Stimulated activated CD8-positive, alpha-beta memory T cell treated with anti-CD3 and anti-CD28 coated beads, Interleukin-12 subunit alpha, Interleukin-12 subunit beta, amount 100 ng/mL, for 4 hours (primary cell): ENCODE measurements at regions not wholly inside any gene's neighbourhood (a gene's known extent, or its start where the extent isn't known, plus 50 kb on each side); places are given as distances from the start of the nearest gene placed in this dataset.

Experiments used
- DNase-seq: peaks from one replicate; pipeline ENCODE4 v3.0.0-alpha.2; 2020; ENCODE audit warnings: low read depth

DNA sequence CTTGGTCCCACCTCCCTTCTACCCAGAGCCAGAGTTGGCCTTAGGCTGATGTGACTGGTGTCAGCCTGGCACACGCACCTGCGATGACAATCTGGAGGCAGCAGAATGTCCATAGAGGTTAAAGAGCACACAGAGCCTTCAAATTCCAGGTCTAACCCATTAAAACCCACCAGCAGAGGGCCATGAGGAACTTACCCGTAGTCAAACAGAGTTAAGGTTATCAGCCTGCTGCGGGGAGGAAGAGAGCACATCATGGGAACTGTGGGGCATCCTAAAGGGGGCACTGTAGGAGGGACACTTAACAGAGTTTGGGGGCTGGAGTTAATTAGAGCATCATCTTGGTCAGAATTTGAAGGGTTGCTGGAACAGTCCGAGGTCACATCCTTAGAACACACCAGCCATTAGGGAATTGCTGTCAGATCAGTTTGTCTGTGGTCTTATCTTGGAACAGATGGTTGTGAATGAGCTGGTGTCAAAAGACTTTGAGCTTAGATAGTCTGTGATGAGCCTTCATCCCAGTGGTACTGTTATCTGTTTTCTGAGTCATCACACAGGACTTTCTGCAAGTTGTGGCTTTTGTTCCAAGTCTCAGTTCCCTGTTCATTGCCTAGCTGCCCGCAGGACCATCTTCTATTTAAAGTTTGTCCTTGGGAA, 248.6 kb downstream of the LOXHD1 start:
- no peak for DNase-seq

GRCh38 chr18:46411191-46411828, 245.7 kb downstream of the LOXHD1 start:
- no peak for DNase-seq

DNA sequence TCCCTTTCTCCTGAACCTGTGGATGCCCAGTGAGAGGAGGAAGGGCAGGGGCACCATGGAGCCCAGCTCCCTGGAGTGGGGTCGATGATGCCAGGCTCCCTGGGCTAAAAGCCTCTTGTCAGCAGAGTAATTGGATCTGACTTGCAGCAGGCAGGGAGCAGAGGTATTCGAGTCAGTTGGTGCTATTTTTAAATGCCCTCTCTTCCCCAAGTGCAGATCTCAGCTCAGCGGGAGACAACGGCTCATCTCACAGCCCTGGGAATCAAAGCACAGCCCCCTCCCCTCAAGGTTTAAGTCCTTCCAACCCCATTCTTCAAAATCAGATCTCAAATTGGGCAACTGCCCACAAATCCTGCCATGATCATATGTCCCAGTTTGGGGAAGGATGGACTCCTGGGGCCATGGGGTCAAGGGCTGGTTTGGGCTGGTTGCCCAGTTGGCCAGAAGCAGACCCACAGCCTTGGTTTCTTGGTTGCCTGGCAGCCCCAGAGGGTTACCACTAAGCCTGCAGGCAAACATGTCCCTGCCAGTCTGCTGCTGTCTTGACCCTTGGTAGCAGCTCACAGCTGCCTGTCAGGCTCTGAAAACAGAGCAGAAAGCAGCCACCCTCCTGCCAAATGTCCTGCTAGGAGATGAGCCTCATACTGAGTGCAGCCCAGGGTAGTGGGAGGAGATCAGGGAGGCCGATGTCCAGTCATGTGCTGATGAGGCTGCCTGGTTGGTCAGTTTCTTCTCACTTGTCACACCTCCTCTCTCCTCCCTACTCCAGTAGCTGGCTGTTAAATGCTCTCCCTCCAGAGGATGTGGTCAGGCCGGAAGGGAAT, 244.9 kb downstream of the LOXHD1 start:
- no peak for DNase-seq

GRCh38 chr18:46412916-46413315, 244.1 kb downstream of the LOXHD1 start:
- no peak for DNase-seq

GRCh38 chr18:46413684-46414083, 243.3 kb downstream of the LOXHD1 start:
- DNase-seq, result no peak

GRCh38 chr18:46414863-46415262, 242.2 kb downstream of the LOXHD1 start:
- DNase-seq, result no peak

- no peak for DNase-seq
These were observed 241.3 kb downstream of the LOXHD1 start for GRCh38 chr18:46415532-46416252.

GRCh38 chr18:46416706-46417638, 240.0 kb downstream of the LOXHD1 start:
- DNase-seq, result no peak

DNA sequence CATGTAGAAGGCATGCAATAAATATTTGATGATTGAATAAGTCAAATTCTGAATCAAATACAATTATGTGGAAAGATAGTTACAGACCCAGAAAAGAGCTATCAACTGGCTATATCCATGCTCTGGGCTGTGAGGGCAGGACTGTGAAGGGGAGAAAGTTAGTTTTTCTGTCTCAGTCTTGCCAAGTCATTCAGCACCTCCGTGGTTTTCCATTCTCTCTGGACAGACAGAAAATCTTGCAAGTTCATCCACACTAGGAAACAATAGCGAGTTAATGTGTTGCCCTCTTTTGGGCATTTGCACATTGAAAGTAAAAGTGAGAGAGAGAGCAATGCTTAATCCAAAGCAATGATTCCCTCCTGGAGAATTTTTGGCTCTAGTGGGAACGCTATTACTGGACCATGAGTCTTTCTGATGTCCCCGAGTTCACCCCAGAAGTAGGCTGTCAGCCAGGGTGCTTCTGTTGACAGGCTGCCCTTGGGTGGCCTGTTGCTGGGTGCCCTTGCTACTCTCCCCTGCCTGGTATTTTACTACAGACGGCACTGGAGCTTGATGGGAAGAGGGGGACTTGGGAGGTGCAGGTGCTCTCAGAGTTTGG, 238.3 kb downstream of the LOXHD1 start:
- DNase-seq, result no peak

- DNase-seq, result no peak
These were observed 237.5 kb downstream of the LOXHD1 start for GRCh38 chr18:46419391-46420141.

DNA sequence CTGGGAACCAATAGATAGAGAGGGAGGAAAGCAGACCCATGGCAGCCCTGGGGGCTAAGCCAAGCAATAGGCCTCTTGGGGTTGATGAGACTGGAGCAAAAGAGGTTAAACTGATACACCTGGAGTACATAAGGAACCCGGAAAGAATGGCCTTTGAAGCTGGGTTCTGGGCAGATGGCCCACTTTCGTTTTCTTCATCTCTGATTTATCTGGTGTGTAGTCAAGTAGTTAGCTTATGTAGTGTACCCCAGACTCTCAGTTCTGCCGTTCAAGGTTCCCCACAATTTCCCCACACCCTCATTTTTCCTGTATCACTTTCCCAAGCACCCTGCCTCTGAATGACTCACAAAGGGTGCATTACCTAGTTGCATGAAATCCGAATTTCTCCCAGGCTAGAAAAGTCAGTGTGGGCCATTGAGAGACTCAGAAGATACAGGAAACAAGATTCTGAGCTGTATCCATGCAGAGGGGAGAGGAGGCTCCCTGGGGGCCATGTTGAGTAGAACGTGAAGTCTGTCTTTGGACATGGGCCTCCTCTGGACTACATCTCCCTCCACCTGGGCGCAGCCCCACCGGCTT, 235.0 kb downstream of the LOXHD1 start:
- no peak for DNase-seq

DNA sequence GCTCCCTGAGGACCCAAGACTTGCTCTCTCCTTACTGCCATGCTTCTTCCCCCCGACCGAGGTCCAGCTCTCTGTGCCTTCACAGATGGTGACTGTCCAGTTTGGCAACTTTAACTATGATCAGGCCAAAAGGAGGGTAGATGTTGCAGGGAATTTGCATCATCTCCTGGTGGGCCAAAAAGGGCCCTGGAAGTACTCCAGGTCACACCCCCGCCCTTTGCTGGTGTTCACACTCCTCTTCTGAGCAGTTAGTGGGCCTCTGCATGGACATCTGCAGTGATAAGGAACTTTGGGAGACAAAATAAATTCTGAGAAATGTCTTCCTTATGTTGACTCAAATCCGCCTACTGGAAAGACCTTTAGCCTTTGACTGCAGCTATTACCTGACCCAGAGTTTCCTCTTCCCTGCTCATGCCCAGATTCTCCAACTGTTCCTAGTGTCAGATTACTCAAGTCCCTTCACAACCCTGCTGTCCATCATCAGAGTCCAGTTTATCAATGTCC, 234.4 kb downstream of the LOXHD1 start:
- DNase-seq, result no peak

GRCh38 chr18:46423226-46423805, 233.7 kb downstream of the LOXHD1 start:
- no peak for DNase-seq

DNA sequence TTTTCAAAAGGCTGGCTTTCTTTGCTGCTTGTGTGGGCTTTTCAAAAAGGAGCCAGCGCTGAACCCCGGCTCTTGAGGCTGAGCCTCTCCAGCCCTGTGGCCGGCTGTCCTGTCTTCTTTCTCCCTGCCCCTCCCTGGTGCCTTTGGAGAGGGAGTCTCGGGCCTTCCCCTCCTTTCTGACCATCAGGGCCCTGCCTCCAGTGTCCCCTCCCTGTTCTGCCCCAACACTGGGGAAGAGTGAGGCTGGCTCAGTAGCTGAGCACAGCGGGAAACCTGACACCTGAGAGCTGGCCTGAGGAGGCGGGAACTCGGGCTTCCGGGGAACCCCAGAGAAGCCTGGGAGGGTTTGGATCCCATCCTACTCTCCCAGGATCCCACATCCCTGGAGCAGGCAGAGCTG, 232.1 kb downstream of the LOXHD1 start:
- no peak for DNase-seq

DNA sequence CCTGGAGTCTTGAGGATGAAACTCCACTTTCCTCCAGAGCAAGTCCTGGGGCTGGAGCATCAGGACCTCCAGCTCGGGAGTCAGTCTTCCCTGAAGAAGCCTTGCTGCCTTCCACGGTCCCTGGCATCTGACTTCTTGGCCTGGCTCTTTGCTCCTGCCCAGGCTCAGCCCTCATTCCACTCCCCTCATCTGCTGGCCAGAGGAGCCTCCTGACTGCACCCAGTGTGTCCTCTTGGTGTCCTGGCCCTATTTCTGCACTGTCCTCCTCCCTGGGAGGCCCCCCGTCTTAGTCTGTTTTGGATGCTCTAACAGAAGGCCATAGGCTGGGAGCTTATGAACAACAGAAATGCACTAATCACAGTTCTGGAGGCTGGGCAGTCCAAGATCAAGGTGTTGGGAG, 231.5 kb downstream of the LOXHD1 start:
- DNase-seq, result no peak

- no peak for DNase-seq
These were observed 230.9 kb downstream of the LOXHD1 start for GRCh38 chr18:46426021-46426678.

- DNase-seq, result no peak
These were observed 230.4 kb downstream of the LOXHD1 start for GRCh38 chr18:46426679-46427047.
